NCI-H128 (cell line): ENCODE measurements at regions not wholly inside any gene's neighbourhood (a gene's known extent, or its start where the extent isn't known, plus 50 kb on each side); places are given as distances from the start of the nearest gene placed in this dataset.
"Not testable (repeated sequence)": the region's sequence is repeated elsewhere in the genome, so short reads cannot be mapped to it uniquely, and the experiment has no call there.

Source experiments
- DNase-seq: peaks from one replicate; lab custom pipeline; 2025; ENCODE audit not compliant: unreplicated experiment; lab: John Stamatoyannopoulos, UW

DNA sequence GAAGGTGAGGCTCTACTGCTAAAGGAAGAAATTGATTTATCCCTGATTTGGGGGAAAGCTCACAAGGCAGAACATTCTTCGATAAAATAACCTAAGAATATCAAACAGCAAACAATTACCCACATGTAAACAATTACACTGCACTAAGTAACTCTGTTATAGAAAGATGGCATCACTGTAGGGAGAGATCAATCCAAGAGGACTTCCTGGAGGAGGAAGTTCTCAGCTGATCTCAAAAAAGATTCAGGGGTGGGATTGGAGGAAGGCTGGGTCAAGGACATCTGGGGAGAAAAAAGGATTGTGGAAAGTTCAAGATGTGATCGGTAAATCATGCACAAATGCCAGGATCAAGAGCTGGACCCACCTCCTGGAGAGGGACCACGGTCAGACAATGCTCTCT is 361.0 kb upstream of the SULF2 start:
- DNase-seq: no peak

- DNase-seq: peak; percentile 70
Measured at GRCh38 chr20:48143435-48144081, 358.3 kb upstream of the SULF2 start.

DNA sequence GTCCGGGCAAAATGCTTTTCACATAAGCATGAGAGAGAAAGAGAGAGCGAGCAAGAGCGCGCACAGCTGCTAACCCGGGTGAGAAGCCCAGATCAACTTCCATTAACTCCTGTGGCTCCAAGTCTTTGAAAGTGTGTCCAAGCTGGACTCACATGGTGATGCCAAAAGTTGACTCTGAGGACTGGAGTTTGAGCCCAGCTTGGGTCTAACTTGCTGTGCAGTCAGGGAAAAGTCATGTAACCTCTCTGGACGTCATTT is 357.2 kb upstream of the SULF2 start:
- DNase-seq: peak; percentile 69

DNA sequence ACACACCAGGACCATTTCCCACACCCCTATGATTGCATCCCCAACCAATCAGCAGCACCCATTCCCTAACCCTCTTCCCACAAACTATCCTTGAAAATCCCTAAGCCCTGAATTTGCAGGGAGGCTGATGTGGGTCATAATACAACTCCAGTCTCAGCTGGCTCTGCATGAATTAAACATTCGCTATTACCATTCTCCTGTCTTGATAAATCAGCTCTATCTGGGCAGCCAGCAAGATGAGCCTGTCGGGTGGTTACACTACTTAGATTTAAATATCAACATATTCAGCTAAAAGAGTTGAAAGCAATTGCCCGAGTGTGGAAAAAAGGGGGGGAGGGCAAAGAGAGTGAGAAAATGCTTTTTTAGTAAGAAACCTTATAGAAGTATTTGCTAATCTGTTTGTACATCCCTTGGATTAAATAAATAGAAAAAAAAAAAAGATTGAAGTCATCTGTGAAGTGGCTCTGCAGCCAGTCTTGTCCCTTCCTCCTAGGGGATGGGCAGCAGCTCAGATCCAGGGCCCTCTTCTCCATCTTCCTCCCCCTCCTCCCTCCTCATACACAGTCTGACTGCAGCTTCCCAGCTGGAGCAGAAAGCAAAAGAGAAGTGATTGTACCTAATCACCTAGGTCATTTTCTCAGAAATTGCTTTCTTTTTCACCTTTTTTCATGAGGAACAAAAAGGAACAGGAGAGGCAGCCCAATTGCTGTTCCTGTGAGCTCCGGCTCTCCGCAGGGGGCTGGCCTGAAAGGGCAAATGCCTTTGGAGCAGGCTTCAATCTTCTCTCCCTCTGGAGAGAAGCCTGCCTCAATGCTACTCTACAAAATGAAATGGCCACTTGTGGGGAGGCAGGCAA is 356.6 kb upstream of the SULF2 start:
- no peak for DNase-seq

DNA sequence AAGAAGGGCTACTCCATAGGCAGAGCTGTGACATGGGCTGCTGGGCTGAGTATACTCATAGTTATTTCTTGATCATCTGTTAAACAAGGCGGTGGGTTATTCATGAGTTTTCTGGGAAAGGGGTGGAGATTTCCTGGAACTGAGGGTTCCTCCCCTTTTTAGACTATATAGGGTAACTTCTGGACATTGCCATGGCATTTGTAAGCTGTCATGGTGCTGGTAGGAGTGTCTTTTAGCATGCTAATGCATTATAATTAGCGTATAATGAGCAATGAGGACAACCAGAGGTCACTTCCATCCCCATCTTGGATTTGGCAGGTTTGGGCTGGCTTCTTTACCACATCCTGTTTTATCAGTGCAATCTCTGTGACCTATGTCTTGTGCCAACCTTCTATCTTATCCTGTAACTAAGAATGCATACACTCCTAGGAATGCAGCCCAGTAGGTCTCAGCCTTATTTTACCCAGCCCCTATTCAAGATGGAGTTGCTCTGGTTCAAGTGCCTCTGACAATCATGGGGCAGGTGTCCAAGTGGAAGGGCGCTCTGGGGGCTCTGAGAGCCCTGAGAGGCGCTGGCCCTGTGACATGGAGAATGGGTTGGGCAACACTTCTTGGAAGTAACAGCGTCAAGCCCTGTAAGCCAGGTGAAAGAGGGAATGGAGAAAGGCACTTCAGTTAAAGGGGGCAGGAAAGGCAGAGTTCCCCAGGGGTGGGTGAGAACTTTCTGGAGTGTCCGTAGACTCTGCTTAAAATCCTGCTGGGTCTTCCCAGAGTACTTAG is 354.2 kb upstream of the SULF2 start:
- no peak for DNase-seq

DNA sequence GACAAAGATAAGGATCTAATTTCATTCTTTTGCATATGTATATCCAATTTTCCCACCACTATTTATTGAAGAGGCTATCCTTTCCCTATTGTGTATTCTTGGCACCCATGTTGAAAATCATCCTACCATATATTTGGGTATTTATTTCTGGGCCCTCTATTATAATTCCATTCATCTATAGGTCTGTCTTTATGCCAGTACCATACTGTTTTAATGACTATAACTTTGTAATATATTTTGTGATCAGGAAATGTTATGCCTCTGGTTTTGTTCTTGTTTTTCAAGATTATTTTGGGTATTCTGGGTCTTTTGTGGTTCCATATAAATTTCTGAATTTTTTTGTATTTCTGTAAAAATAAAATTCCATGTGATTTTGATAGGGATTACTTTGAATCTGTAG is 347.6 kb upstream of the SULF2 start:
- DNase-seq: no peak

- DNase-seq: no peak
Measured at GRCh38 chr20:48131581-48131980, 346.3 kb upstream of the SULF2 start.

DNA sequence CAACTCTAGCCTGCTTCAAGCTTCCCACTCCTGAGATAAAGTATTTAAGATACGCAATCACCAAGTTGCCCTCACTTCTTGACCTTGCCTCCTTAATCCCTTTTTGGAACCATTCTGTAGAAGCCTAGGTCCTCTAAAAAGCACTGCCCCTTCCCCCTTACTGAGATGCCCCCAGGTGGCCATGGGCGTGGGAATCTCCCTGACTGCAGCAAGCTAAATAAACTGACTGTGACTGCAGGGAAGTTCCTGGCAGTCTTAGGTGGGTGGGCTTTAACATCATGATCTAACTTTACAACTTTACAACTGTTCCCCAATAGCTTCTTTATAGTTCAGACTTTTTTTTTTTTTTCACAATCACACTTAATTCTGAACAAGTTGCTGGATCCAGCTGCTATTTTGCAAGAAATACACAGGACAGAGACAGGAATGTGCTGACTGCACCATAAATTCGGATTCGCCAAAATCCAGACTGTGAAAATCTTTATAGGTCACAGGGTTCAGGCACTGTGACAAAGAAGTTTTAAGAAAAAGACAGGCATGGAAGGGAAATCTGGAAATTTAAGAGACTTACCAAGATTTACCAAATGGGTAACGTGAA is 344.2 kb upstream of the SULF2 start:
- DNase-seq: no peak

DNA sequence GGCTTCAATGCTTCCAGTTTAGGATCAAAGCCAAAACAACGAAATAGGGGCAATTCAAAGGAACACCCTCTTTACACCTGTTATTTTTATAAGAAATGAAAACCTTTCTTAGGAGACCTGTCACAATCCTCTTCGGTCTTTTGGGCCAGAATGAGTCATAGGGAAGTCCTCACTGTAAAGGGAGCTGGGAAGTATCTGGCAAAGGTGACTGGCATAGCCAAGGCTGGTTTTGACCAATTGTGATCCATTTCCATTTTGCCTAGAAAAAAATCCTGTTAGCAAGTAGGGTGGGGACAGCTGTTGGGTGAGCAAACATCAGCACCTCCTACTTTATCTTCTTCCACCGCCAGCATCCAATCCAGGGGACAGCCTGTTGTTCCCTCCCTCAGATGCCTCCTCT is 343.2 kb upstream of the SULF2 start:
- no peak for DNase-seq

- not testable (repeated sequence) for DNase-seq
Measured at GRCh38 chr20:48127964-48128363, 342.7 kb upstream of the SULF2 start.

- not testable (repeated sequence) for DNase-seq
Measured at GRCh38 chr20:48127133-48127532, 341.9 kb upstream of the SULF2 start.

DNA sequence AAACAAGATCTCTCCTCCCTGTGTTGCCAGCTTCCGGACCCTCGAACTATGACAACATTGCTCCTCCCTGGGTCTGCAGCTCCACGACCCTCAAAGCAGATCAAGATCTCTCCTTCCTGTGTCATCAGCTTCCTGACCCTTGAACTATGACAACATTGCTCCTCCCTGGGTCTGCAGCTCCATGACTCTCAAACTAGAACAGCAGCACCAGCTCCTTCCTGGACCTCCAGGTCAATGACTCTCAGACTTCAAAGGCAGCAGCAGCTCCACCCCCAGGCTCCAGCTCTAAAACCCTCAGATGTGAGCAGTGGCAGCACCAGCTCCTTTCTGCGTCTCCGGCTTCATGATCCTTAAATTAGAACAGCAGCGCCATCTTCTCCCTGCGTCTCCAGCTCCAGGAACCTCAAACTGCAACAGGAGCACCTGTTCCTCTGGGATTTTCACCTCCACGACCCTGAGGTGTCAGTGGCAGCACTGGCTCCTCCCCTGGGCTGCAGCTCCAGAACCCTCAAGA is 341.0 kb upstream of the SULF2 start:
- DNase-seq: no peak

DNA sequence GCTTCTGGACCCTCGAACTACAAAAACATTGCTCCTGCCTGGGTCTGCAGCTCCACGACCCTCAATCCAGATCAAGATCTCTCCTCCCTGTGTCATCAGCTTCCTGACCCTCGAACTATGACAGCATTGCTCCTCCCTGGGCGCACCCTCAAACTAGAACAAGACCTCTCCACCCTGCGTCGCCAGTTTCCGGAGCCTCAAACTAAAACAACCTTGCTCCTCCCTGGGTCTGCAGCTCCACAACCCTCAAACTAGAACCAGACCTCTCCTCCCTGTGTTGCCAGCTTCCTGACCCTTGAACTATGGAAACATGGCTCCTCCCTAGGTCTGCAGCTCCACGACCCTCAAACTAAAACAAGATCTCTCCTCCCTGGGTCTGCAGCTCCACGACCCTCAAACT is 339.7 kb upstream of the SULF2 start:
- DNase-seq: no peak

DNA sequence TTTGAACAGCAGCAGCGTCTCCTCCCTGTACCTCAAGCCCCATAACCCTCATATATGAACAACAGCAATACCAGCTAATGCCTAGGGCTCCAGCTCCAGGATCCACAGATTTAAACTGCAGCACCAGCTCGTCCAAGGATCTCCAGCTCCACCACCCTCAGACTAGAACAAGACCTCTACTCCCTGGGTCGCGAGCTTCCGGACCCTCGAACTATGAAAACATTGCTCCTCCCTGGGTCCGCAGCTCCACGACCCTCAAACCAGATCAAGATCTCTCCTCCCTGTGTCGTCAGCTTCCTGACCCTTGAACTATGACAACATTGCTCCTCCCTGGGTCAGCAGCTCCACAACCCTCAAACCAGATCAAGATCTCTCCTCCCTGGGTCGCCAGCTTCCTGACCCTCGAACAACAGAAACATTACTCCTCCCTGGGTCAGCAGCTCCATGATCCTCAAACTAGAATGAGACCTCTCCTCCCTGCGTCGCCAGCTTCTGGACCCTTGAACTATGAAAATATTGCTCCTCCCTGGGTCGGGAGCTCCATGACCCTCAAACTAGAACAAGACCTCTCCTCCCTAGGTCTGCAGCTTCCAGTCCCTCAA is 339.0 kb upstream of the SULF2 start:
- no peak for DNase-seq

DNA sequence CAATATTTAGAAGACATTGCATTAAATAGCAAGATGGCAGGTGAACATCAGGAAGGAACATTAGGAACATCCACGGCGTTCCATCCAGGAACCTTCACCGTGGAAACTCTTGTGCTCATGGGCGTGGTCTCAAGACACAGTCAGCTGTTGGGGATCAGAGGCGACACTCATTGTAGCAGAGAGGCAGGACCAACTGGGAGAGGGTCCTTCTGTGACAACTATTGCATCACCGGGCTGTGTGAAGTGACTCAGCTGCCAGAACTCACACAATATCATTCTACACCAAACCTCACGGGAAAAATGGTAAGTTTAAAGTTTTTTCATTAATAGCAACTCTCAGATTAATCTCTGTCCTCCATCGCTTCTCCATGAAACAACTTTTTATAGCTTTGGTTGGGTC is 334.8 kb upstream of the SULF2 start:
- DNase-seq: no peak

DNA sequence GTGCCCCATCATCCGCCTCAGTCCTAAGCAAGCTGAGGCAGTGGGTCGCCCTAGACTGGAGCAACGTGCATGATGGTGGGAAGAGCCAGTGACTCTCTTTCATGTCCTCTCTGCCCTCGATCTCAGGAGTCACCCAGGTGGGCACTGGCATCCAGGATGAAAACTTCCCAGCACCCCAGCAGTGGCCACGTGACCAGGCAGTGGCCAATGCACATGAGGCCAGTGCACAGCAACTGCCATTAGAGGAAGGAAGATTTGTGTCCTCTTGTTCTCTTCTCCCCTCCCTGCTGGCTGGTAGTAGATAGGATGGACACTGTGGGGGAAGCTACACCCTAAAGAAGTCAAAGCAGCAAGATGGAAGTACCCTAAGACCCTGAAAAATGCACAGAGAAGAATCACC is 334.1 kb upstream of the SULF2 start:
- not testable (repeated sequence) for DNase-seq

- no peak for DNase-seq
Measured at GRCh38 chr20:48115502-48115901, 330.2 kb upstream of the SULF2 start.

DNA sequence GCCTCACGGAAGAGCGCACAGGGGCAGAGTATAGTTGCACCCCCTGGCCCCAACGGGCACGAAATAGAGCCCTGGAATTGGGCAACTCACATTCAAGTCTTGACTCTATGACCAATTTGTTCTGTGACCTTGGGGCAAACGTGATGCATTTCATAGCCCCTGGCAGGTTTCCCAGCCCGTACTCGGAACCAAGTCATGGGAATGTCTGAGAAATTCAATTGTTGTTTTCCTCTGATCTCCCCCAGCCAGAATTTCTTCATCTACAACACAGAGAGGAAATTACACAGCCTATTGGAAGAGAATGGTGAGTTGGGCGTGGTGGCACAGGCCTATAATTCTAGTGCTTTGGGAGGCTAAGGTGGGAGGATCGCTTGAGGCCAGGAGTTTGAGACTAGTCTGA is 322.3 kb upstream of the SULF2 start:
- DNase-seq: no peak

- no peak for DNase-seq
Measured at GRCh38 chr20:48106428-48106827, 321.1 kb upstream of the SULF2 start.

DNA sequence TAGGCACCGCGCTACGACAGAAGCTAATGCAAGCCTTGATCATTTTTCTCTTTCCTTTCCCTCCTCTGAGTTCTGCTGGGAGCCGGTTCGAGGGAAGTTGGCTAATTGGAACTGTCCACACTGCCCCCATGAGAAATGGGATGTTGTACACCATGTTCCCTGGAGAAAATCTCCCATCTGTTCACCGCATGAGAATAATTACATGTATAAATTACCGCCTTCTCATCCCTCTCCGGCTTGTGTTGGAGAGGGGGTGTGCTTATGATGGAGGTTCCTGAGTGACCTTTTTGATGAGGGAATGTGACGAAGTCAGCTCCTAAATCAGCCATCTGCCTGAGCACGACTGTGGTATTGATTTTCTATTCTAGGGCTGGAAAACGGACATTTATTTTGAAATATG is 320.2 kb upstream of the SULF2 start:
- no peak for DNase-seq
